ENCODE measurements at regions not wholly inside any gene's neighbourhood (a gene's known extent, or its start where the extent isn't known, plus 50 kb on each side); places are given as distances from the start of the nearest gene placed in this dataset.

DNA sequence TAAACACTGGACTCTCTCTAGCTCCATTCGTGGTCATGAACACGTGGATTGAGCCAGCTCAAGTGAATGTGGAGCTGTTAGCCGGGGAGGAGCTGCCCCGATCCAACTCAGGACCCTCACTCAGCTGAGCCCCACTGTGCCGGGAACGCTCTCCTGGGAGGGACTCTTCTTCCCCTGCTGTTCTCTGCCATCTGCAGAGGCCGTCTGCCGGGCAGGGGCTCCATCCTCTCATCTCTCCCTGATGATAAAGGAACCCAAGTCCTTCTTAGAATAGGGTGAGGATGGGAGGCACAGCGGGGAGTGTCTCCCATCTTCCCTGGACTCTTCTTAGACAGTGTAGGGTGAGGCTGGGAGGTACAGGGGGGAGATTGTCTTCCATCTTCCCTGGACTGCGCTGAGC lies 120.5 kb upstream of the IRX4 start:
- DNase-seq (no peak), ATAC-seq (no peak)
- Histone ChIP-seq H3K27ac (no peak overlapping the region), H3K9me3 (no peaks in the 10 kb centered on the region), H3K36me3 (no peaks in the 10 kb centered on the region), H3K27me3 (ENCODE audit: low read depth) (peaks cover 17% of the 10 kb centered on the region), H3K4me3 (no peak overlapping the region), H3K4me1 (no peaks in the 10 kb centered on the region)
- TF ChIP-seq, protein P1, sequence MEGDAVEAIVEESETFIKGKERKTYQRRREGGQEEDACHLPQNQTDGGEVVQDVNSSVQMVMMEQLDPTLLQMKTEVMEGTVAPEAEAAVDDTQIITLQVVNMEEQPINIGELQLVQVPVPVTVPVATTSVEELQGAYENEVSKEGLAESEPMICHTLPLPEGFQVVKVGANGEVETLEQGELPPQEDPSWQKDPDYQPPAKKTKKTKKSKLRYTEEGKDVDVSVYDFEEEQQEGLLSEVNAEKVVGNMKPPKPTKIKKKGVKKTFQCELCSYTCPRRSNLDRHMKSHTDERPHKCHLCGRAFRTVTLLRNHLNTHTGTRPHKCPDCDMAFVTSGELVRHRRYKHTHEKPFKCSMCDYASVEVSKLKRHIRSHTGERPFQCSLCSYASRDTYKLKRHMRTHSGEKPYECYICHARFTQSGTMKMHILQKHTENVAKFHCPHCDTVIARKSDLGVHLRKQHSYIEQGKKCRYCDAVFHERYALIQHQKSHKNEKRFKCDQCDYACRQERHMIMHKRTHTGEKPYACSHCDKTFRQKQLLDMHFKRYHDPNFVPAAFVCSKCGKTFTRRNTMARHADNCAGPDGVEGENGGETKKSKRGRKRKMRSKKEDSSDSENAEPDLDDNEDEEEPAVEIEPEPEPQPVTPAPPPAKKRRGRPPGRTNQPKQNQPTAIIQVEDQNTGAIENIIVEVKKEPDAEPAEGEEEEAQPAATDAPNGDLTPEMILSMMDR (IDR thresholded peaks at IDR 0.05): no peak
- intact Hi-C loops (cut with DNase I): no loop called here

DNA sequence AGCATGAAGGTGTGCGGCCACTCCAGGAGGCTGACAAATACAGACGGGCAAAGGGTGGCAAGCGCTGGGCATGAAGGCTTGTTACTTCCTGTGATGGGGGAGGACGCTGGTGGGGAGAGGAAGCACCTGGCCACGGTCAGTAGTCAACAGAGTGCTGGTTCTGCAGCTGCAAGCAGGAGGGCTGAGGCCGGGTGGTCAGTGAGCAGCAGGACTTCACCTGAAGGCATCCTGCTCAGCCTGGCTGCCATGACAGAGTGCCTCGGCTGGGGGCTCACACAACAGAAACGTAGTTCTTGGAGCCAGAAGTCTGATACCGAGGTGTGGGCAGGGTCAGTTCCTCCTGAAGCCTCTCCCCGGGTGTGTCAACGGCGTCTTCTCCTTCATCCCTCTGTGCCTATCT lies 118.6 kb upstream of the IRX4 start:
- TF ChIP-seq, protein P1 (IDR thresholded peaks at IDR 0.05): no peak
- H3K9me3 ChIP-seq: no peaks in the 10 kb centered on the region
- intact Hi-C loops (cut with DNase I): no loop called here

DNA sequence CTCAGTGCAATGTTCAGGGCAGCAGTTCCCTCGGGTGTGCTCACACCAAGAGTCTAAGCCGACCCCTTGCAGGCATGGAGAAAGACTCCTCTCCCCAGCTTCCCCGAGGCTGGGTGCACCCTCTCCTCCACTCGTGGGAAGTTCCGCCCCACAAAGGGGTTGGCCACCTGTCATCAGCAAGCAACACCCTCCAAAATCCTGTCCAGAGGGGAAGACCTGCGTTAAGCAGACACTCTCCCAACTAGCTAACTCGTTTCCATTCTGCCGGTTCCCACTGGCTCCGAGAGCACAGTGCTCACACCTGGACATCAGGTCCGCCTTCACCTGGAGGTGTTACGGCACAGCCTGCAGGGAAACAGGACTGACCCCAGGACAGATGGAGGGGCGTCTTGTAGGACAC lies 117.9 kb upstream of the IRX4 start:
- TF ChIP-seq, protein P1 (IDR thresholded peaks at IDR 0.05): no peak
- DNase-seq (no peak), ATAC-seq (no peak)
- intact Hi-C loops (cut with DNase I): no loop called here
- no peak overlapping the region for H3K4me3 ChIP-seq
- peaks cover 17% of the 10 kb centered on the region for H3K27me3 ChIP-seq (ENCODE audit: low read depth)
- H3K27ac ChIP-seq: no peak overlapping the region
- H3K9me3 ChIP-seq: no peaks in the 10 kb centered on the region
- H3K4me1 ChIP-seq: no peaks in the 10 kb centered on the region
- no peaks in the 10 kb centered on the region for H3K36me3 ChIP-seq

More for the DNA sequence above, 118.6 kb upstream of the IRX4 start:
- no peak overlapping the region for H3K4me3 ChIP-seq
- H3K36me3 ChIP-seq: no peaks in the 10 kb centered on the region
- ATAC-seq: no peak
- H3K27ac ChIP-seq: no peak overlapping the region
- no peaks in the 10 kb centered on the region for H3K4me1 ChIP-seq
- no peak for DNase-seq
- H3K27me3 ChIP-seq (ENCODE audit: low read depth): peaks cover 17% of the 10 kb centered on the region

DNA sequence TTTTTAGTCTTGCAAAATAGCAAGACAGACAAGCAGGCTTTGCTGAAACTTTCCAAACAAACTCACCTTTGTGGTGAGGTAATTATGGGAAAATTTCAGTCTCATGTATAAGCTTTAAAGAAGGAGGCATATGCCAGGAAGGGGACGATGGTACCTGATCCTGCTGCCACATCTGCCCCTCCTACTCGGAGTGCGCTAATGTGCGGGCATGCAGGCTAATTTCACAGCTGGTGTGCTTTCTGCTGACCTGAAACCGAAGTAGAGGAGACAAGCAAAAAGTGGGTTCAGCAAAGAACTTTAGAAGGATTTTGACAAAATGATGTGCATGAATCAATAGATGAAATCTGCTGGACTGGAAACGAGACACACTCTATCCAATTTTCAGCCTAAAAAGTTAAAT lies 117.1 kb upstream of the IRX4 start:
- Histone ChIP-seq H3K27me3 (ENCODE audit: low read depth) (peaks cover 17% of the 10 kb centered on the region), H3K27ac (no peak overlapping the region), H3K9me3 (no peaks in the 10 kb centered on the region), H3K4me3 (no peak overlapping the region), H3K4me1 (no peaks in the 10 kb centered on the region), H3K36me3 (no peaks in the 10 kb centered on the region)
- intact Hi-C loops (cut with DNase I): no loop called here
- TF ChIP-seq, protein P1 (IDR thresholded peaks at IDR 0.05): no peak
- ATAC-seq (no peak), DNase-seq (no peak)

DNA sequence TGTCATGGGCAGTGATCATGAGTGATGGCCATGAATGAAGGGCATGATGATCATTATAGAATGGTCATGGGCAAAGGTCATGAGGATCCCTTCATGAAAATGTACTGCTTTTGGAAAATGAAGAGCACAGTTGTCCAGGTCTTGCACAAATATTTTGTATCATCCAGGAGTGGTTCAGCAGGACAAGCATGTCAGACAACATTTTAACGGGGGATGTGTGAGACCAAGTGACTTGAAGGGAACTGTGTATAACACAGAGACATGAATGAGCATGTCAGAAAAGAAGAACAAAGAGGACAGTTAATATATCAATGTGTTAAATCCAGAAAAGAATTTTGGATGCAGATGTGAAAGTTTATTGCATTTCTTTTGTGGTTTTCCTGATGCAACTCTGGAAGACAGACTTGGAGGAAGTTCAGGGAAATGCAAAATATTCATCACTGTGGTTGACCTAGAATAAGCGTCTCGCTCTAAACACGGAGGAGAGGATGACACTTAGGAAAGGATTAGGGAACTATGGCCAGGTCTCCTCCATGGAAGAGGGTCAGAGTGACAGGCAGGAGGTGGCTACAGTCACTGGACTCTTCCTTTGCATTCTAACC lies 116.1 kb upstream of the IRX4 start:
- peaks cover 12% of the 10 kb centered on the region for H3K27me3 ChIP-seq (ENCODE audit: low read depth)
- H3K27ac ChIP-seq: no peak overlapping the region
- H3K4me1 ChIP-seq: no peaks in the 10 kb centered on the region
- intact Hi-C loops (cut with DNase I): no loop called here
- no peaks in the 10 kb centered on the region for H3K9me3 ChIP-seq
- TF ChIP-seq, protein P1 (IDR thresholded peaks at IDR 0.05): no peak
- no peaks in the 10 kb centered on the region for H3K36me3 ChIP-seq
- H3K4me3 ChIP-seq: no peak overlapping the region
- ATAC-seq (no peak), DNase-seq (no peak)

DNA sequence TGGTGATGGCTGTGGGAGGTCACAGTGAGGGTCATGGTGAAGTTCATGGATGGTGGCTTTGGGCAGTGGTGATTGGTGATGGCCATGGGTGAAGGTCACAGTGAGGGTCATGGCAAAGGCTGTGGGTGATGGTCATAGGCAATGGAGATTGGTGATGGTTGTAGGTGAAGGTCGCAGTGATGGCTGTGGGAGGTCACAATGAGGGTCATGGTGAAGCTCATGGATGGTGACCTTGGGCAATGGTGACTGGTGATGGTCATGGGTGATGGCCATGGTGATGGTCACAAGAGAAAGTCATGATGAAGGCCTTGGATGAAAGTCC lies 115.6 kb upstream of the IRX4 start:
- Histone ChIP-seq H3K4me1 (no peaks in the 10 kb centered on the region), H3K4me3 (no peak overlapping the region), H3K36me3 (no peaks in the 10 kb centered on the region), H3K27ac (no peak overlapping the region), H3K9me3 (peaks cover 5% of the 10 kb centered on the region), H3K27me3 (ENCODE audit: low read depth) (peaks cover 9% of the 10 kb centered on the region)
- DNase-seq: no peak
- intact Hi-C loops (cut with DNase I): no loop called here
- no peak for ATAC-seq
- TF ChIP-seq, protein P1 (IDR thresholded peaks at IDR 0.05): no peak

Measured in lower lobe of right lung (tissue), 2 donors.